RWPE1 (cell line): ENCODE measurements at regions not wholly inside any gene's neighbourhood (a gene's known extent, or its start where the extent isn't known, plus 50 kb on each side); places are given as distances from the start of the nearest gene placed in this dataset.

Experiments used
- CTCF ChIA-PET: fragments of 350-600 bp; sonication (Branson Sonifier 250); formaldehyde crosslinking; extraction: SDS; loops from one replicate; lab custom pipeline; 2021; lab: Yijun Ruan, JAX
- POLR2A ChIA-PET: fragments of 400-600 bp; formaldehyde crosslinking; extraction: SDS; loops from one replicate; lab custom pipeline; 2020; ENCODE audit warnings: antibody characterized with exemption; ENCODE audit not compliant: low non-redundant PET; lab: Yijun Ruan, JAX
- DNase-seq: peaks from one replicate; pipeline ENCODE4 v3.0.0; 2012; ENCODE audit warnings: low spot score
- H3K27ac ChIP-seq: fragments of 450-650 bp; 2 replicates; pipeline ENCODE4 v1.5.1; 2017
- CTCF ChIP-seq: fragments of 450-650 bp; conservative IDR thresholded peaks from 2 replicates; pipeline ENCODE4 v1.5.1; 2017; ENCODE audit warnings: low read depth, mild to moderate bottlenecking

GRCh38 chr9:8033794-8034193 is 234.2 kb upstream of the DMAC1 start:
- no peak for TF ChIP-seq CTCF
- ChIA-PET POLR2A (no interaction called here), CTCF (no interaction called here)
- no peak overlapping the region for H3K27ac ChIP-seq
- DNase-seq = no peak

- no peak overlapping the region for H3K27ac ChIP-seq
- no peak for TF ChIP-seq CTCF
- ChIA-PET CTCF (no interaction called here), POLR2A (no interaction called here)
- DNase-seq = no peak
Measured at GRCh38 chr9:8030095-8030494, 230.5 kb upstream of the DMAC1 start.

GRCh38 chr9:8027351-8027750 is 227.8 kb upstream of the DMAC1 start:
- no peak for DNase-seq
- no peak for TF ChIP-seq CTCF
- POLR2A ChIA-PET = no interaction called here
- H3K27ac ChIP-seq = no peak overlapping the region
- CTCF ChIA-PET = no interaction called here

GRCh38 chr9:8025551-8025950 is 226.0 kb upstream of the DMAC1 start:
- no peak overlapping the region for H3K27ac ChIP-seq
- TF ChIP-seq CTCF = no peak
- no peak for DNase-seq
- ChIA-PET CTCF (no interaction called here), POLR2A (no interaction called here)

- H3K27ac ChIP-seq = no peak overlapping the region
- no peak for DNase-seq
- ChIA-PET POLR2A (no interaction called here), CTCF (no interaction called here)
- no peak for TF ChIP-seq CTCF
Measured at GRCh38 chr9:8020186-8020585, 220.6 kb upstream of the DMAC1 start.

GRCh38 chr9:8019636-8020035 is 220.1 kb upstream of the DMAC1 start:
- CTCF ChIA-PET = no interaction called here
- POLR2A ChIA-PET = no interaction called here
- TF ChIP-seq CTCF = no peak

More at GRCh38 chr9:8019636-8020035, 220.1 kb upstream of the DMAC1 start:
- H3K27ac ChIP-seq = no peak overlapping the region
- no peak for DNase-seq
